Prostate gland (tissue), 2 donors: ENCODE measurements at regions not wholly inside any gene's neighbourhood (a gene's known extent, or its start where the extent isn't known, plus 50 kb on each side); places are given as distances from the start of the nearest gene placed in this dataset.

Experiments
- CTCF ChIP-seq, 4 experiments: fragments of 200-600 bp in 2 of 4; fragments of 450-650 bp in 2 of 4; sonication (generic) in 2 of 4; IDR thresholded peaks; 1 replicate in 3 of 4; 2 replicates in 1 of 4; pipeline ENCODE4 v1.5.1; 2016 to 2019; ENCODE audit warnings: antibody characterized with exemption in 4 of 4, mild to moderate bottlenecking in 2 of 4, moderate library complexity in 2 of 4
- POLR2A ChIP-seq: fragments of 450-650 bp; IDR thresholded peaks from one replicate; pipeline ENCODE4 v1.6.1; 2016; ENCODE audit warnings: antibody characterized with exemption, mild to moderate bottlenecking

- TF ChIP-seq CTCF (IDR thresholded peaks at IDR 0.05): no peak
- no peak for TF ChIP-seq POLR2A
Observed at GRCh38 chr9:118558891-118559290, 810.3 kb downstream of the BRINP1 start.
